PC-3 (cell line): ENCODE measurements at regions not wholly inside any gene's neighbourhood (a gene's known extent, or its start where the extent isn't known, plus 50 kb on each side); places are given as distances from the start of the nearest gene placed in this dataset.

Source experiments
- EZH2 ChIP-seq: fragments of 300-600 bp; sonication (generic); IDR thresholded peaks from one replicate; pipeline ENCODE4 v1.6.1; 2017; ENCODE audit warnings: antibody characterized with exemption, mild to moderate bottlenecking, low read length; ENCODE audit not compliant: unreplicated experiment
- EZH2phosphoT487 ChIP-seq: fragments of 300-600 bp; sonication (generic); IDR thresholded peaks from 2 replicates; pipeline ENCODE4 v1.6.1; 2018; ENCODE audit warnings: mild to moderate bottlenecking, antibody characterized with exemption, low read length, borderline replicate concordance
- TF ChIP-seq, protein P1 (sequence below): fragments of 300-600 bp; sonication (generic); conservative IDR thresholded peaks from 2 replicates; pipeline ENCODE4 v1.5.1; 2017; ENCODE audit warnings: antibody characterized with exemption, low read depth, mild to moderate bottlenecking, low read length

DNA sequence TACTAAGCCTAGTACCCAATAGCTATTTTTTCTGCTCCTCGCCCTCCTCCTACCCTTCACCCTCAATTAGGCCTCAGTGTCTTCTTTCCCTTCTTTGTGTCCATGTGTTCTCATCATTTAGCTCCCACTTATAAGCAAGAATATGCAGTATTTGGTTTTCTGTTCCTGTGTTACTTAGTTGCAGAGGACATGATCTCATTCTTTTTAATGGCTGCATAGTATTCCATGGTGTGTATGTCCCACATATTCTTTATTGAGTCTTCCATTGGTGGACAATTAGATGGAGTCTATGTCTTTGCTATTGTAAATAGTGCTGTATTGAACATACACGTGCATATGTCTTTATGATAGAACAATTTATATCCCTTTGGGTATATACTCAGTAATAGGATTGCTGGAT is 106.9 kb upstream of the NR5A2 start:
- TF ChIP-seq, protein P1, sequence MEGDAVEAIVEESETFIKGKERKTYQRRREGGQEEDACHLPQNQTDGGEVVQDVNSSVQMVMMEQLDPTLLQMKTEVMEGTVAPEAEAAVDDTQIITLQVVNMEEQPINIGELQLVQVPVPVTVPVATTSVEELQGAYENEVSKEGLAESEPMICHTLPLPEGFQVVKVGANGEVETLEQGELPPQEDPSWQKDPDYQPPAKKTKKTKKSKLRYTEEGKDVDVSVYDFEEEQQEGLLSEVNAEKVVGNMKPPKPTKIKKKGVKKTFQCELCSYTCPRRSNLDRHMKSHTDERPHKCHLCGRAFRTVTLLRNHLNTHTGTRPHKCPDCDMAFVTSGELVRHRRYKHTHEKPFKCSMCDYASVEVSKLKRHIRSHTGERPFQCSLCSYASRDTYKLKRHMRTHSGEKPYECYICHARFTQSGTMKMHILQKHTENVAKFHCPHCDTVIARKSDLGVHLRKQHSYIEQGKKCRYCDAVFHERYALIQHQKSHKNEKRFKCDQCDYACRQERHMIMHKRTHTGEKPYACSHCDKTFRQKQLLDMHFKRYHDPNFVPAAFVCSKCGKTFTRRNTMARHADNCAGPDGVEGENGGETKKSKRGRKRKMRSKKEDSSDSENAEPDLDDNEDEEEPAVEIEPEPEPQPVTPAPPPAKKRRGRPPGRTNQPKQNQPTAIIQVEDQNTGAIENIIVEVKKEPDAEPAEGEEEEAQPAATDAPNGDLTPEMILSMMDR, result no peak
- no peak for TF ChIP-seq EZH2
- no peak for TF ChIP-seq EZH2phosphoT487
